H4 (cell line): ENCODE measurements at regions not wholly inside any gene's neighbourhood (a gene's known extent, or its start where the extent isn't known, plus 50 kb on each side); places are given as distances from the start of the nearest gene placed in this dataset.

Source experiments
- DNase-seq: peaks from one replicate; pipeline ENCODE4 v3.0.0-alpha.2; 2015; ENCODE audit warnings: low spot score

DNA sequence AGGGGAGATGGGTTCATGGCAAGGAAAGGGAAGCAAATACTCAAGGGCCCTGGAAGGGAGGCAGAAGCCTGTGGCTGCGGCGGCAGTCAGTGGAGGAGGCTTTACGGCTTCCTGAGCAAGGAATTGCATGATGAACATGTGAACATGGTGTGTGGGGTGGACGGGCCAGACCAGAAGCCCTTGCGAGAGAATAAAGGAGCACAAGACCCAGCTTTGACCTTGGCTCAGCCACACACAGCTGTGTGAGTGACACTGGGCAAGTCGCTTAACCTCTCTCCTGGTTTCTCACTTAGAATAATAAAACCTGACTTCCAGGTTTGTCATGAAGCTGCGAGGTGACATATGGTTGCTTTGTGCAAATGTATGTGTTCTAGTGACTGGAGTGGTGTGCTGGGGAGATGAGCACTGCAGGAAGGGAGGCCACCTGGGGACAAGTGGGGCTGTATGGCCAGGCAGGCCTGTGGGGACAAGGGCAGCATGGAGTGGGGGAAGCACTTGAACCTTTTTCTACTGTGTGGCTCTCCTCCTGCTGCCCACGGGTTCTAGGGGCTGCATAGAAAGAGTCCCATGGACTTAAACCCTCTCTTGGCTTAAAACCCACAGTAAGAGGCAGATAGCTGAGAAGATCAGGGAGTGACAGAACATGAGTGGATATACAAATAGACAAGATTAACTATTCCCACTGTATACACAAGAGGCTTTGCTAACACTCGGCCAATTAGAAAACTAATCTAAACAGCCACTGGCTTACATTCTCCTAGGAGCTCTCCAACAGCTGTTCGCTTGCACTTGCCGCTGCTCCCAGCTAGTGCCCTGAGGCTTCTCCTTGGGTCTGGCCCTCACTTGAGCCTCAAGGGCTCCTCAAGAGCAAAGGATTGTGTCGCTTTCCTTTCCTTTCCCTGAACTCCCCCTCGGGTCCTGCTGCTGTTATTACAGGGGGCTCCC is 67.3 kb upstream of the CDON start:
- DNase-seq = no peak

DNA sequence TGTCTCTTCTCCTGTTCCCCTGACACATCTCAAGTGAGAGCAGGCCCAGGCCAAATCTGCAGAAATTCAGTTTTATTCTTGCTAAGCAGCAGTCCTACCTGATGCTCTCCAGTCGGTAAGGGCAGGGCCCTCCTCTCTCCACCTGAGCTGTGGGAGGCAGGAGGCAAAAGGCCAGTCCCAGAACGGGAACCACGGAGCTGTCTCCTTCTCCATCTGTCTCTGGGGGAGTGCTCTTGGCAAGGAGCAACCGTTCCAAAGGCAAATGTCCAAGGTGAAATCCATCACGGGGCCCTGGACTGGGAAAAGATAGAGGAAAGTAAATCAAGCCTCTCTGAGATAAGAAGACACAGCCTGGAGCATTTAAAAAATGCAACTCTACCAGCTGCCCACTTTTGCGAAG is 65.2 kb upstream of the CDON start:
- no peak for DNase-seq

DNA sequence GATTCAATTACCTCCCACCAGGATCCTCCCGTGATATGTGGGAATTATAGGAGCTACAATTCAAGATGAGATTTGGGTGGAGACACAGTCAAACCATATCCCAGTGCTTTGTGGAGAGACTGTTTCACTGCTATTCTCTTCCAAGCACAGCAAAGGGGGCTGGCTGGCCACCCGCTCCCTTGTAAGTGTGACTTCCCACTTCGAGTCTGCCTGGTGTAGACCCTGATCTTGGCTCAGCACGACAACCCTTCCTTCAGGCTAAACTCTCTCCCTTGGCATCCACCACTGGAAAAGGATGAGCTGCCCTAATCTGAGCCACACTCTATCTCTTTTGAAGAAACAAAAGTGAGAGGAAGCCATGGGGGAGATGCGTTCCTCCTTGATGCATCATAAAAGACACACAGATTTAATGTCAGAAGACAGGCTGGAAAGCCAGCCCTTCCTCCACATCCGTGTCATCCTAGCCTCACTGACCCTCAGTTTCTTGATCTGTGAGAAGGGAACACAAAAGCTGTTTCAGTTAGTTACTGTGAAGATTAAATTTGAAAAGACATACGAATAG is 64.7 kb upstream of the CDON start:
- no peak for DNase-seq

DNA sequence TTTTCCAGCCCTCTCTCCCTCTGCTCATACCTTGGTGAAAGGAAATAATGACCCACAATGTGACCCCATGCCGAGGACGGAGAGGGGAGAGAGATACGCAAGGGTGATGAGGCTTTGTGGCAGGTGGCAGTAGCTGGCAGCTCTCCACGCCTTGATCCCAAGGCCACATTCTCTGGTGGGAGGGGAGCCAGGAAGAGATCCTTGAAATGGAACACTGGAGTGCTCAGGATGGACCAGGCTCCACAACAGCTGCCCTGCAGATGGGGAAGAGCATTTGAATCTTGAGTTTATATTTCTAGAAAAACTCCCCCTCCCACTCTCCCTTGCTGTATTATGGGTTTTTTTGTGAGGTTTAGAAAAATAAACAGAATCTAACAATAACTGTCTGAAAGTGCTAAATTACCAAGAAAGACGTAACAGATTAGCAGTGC is 61.6 kb upstream of the CDON start:
- no peak for DNase-seq

DNA sequence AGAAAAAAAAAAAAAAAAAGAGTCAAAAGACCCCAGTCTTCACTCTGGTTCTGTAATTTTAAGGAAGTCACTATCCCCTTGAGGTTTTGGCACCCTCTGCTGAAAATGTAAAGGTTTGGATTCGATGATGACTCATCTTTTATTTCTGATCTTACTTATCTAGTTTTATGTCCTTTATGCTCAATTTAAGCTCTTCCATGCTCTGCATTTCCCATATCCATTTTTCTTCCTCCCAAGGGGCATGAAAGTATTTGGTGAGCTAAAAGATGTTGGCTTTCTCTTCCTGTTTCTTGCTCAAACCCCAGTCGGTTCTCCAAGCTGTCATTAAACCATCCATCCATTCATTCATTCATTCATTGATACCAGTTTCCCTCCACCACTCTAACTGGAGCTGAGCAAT is 61.0 kb upstream of the CDON start:
- DNase-seq = no peak

DNA sequence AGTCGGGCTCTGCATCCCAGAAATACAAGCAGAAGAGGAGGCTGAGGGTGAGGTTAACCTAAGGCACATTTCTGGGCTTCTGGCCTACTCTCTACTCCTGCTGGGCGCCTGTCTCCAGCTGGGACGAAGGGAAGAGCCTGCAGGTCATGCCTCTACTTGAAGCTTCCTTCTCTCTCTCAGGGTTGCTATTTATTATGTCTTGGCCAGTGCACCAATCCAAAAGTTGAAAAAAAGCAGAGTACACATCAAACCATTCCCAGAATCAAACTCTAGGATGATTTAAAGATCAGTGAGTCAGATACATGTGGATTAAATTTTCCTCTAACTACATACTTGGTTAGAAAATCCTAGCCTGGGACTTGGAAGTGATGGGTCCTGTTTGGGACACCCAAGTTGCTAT is 60.2 kb upstream of the CDON start:
- DNase-seq = no peak

DNA sequence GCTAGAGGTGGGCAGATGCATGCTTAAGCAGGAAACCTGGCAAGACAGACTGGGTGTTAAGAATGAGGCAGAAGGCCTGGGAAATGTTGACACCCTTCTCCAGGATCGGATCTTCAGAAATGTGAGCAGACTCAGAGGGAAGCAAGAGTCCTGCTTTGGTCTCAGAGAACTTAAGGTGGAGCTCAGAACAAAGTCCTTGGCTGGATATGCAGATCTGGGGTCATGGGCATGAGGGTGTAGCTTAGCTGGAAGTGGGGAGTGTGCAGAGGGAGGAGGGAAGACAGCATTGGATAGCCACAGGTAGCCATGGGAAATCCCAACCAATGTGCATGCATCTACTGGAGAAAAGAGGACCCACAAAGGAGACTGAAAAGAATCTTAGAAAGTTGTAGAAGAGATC is 58.6 kb upstream of the CDON start:
- DNase-seq = no peak

GRCh38 chr11:126118806-126119205 is 56.1 kb upstream of the CDON start:
- DNase-seq = no peak

DNA sequence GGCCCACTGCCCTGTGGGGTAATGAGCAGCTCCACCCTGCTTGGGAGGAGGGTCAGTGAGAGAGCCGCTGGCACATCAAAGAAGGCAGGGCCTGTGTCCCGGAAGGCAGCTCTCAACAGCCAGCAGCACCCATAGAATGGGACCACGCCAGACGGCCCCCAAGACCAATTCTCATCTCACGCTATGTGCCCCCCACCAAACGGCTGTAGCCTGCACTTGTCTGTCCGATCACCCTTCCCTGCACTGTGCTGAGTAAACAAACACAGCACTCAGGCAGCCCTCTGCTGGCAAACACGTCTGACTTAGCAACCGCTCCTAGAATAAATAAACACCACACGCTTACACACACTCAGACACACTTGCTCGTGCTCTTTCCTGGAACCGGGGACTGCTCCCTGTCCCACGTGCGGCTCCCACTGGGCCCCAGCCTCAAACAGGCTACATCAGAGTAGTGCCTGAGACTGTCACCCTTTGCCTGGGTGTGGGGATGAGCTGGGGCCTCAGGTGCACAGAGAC is 53.2 kb upstream of the CDON start:
- DNase-seq = peak; percentile 94

DNA sequence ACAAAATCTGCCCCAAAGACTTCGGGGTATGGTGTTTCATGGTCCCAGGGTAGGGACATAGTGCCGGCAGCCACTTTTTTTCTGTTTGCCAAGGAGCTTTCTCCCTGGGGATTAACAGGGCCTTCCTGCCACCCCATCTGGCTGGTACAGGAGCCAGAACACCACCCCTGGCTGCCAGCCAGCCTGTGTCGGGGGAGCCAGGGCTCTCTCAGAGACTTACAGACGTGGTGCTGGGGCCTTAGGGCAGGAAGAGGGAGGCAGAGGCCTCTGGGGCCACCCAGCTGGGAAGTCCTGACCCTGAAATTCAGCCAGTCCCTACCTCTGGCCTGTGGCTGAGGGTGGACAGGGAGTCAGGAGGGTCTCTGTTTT is 52.4 kb upstream of the CDON start:
- peak; percentile 80 for DNase-seq

DNA sequence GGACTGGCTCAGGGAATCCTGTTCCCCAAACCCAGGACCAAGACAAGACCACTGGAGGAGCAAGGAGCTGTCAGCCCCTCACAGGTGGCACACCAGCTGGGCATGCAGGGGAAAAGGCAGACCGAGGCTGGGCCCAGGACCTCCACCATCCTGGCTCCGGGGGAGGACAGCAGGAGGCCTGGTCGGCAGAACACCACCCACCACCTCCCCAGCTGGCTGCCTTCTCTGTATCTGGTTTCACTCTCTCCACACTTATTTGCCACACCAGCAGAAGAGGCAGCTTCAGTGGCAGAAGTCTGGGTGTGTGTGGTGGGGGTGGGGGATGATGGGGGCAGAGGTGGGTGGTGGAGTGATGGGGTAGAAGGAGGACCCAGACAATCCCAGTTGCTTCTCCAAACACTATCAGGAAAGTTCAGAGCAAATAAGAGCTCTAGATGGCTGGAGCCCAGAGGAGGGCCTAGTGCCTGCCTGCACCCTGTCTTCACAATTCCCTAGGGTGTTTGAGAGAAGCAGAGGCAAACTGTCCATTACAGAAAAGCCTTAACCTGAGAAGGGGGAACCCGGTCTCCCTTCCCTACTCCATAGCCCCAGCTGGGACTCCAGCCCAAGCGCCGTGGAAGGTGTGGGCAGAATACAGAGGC is 51.9 kb upstream of the CDON start:
- peak; percentile 49 for DNase-seq

DNA sequence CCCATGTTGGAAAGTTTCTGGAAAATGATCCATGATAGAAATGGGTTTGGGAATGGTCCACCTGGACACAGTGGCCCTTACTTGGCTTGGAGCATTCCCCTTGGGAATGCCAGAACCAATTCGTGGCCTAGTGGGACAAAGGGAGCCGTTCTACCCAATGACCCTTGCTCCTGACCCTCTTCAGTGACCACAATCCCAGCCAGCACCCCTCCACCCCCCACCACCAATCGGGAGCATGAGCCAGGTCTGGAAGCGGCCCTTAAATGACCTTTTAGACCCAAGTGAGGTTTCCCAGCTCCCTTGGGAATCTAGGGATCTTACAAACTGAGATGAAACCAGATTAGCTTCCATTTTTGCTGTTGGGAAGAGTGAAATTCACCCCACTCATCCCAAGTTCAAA is 51.3 kb upstream of the CDON start:
- no peak for DNase-seq

GRCh38 chr11:126113515-126113957 is 50.9 kb upstream of the CDON start:
- DNase-seq = peak; percentile 100

GRCh38 chr11:126113012-126113411 is 50.3 kb upstream of the CDON start:
- no peak for DNase-seq

GRCh38 chr11:126112547-126112946 is 49.9 kb upstream of the CDON start:
- DNase-seq = no peak
